22Rv1 (cell line): ENCODE measurements at regions not wholly inside any gene's neighbourhood (a gene's known extent, or its start where the extent isn't known, plus 50 kb on each side); places are given as distances from the start of the nearest gene placed in this dataset.

Experiments used
- ZFX ChIP-seq: fragments of 450-650 bp; IDR thresholded peaks from 2 replicates; pipeline ENCODE4 v1.6.1; 2017; ENCODE audit warnings: antibody characterized with exemption, borderline replicate concordance
- TF ChIP-seq, protein P1 (sequence below): fragments of 450-650 bp; IDR thresholded peaks from 2 replicates; pipeline ENCODE4 v1.5.1; 2017; ENCODE audit warnings: mild to moderate bottlenecking

DNA sequence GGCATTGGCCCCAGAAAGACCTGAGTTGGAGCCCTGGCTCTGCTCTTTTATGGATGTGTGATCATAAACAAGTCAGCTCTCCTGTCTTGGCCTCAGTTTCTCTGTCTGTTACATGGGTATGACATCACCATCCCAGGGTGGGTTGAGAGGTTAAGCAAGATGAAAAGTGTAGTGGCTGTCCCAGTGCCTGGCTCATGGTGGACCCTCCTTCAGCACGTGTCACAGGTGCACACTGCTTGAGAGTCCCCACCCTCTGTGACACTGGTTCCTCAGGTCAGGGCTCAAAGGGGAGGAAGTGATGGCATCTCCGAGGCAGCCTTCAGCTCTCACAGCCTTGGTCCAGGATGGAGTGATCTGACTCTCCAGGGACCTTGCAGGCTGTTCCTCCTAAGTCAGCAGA is 218.4 kb downstream of the HAPSTR1 start:
- TF ChIP-seq, protein P1, sequence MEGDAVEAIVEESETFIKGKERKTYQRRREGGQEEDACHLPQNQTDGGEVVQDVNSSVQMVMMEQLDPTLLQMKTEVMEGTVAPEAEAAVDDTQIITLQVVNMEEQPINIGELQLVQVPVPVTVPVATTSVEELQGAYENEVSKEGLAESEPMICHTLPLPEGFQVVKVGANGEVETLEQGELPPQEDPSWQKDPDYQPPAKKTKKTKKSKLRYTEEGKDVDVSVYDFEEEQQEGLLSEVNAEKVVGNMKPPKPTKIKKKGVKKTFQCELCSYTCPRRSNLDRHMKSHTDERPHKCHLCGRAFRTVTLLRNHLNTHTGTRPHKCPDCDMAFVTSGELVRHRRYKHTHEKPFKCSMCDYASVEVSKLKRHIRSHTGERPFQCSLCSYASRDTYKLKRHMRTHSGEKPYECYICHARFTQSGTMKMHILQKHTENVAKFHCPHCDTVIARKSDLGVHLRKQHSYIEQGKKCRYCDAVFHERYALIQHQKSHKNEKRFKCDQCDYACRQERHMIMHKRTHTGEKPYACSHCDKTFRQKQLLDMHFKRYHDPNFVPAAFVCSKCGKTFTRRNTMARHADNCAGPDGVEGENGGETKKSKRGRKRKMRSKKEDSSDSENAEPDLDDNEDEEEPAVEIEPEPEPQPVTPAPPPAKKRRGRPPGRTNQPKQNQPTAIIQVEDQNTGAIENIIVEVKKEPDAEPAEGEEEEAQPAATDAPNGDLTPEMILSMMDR: no peak
- TF ChIP-seq ZFX: no peak
